HPDE6-E6E7 (cell line): ENCODE measurements at regions not wholly inside any gene's neighbourhood (a gene's known extent, or its start where the extent isn't known, plus 50 kb on each side); places are given as distances from the start of the nearest gene placed in this dataset.
"Not testable (repeated sequence)": the region's sequence is repeated elsewhere in the genome, so short reads cannot be mapped to it uniquely, and the experiment has no call there.

Experiments used
- DNase-seq: peaks from one replicate; pipeline ENCODE4 v3.0.0; 2011; ENCODE audit warnings: missing footprints; ENCODE audit errors: extremely low spot score

GRCh38 chrX:23061116-23061515 is 61.4 kb downstream of the DDX53 start:
- DNase-seq = no peak

GRCh38 chrX:23062359-23062758 is 62.6 kb downstream of the DDX53 start:
- no peak for DNase-seq

- no peak for DNase-seq
Measured at GRCh38 chrX:23066588-23067281, 67.0 kb downstream of the DDX53 start.

- not testable (repeated sequence) for DNase-seq
Measured at GRCh38 chrX:23075461-23075860, 75.7 kb downstream of the DDX53 start.

- DNase-seq = no peak
Measured at GRCh38 chrX:23079347-23079746, 79.6 kb downstream of the DDX53 start.

GRCh38 chrX:23100826-23101225 is 101.1 kb downstream of the DDX53 start:
- DNase-seq = no peak

- DNase-seq = no peak
Measured at GRCh38 chrX:23103546-23103945, 103.8 kb downstream of the DDX53 start.

- DNase-seq = no peak
Measured at GRCh38 chrX:23114241-23114640, 114.5 kb downstream of the DDX53 start.

GRCh38 chrX:23115651-23116050 is 115.9 kb downstream of the DDX53 start:
- no peak for DNase-seq

GRCh38 chrX:23118163-23118562 is 118.4 kb downstream of the DDX53 start:
- no peak for DNase-seq

- no peak for DNase-seq
Measured at GRCh38 chrX:23118890-23119527, 119.2 kb downstream of the DDX53 start.

GRCh38 chrX:23127586-23127985 is 127.8 kb downstream of the DDX53 start:
- no peak for DNase-seq

- no peak for DNase-seq
Measured at GRCh38 chrX:23133551-23133950, 133.8 kb downstream of the DDX53 start.

- no peak for DNase-seq
Measured at GRCh38 chrX:23134136-23134535, 134.4 kb downstream of the DDX53 start.

GRCh38 chrX:23136816-23137215 is 137.1 kb downstream of the DDX53 start:
- DNase-seq = no peak

- DNase-seq = no peak
Measured at GRCh38 chrX:23168291-23168690, 166.4 kb upstream of the PTCHD1 start.

- DNase-seq = no peak
Measured at GRCh38 chrX:23185951-23186350, 148.7 kb upstream of the PTCHD1 start.

- DNase-seq = no peak
Measured at GRCh38 chrX:23187819-23188218, 146.8 kb upstream of the PTCHD1 start.

- no peak for DNase-seq
Measured at GRCh38 chrX:23194885-23195554, 139.6 kb upstream of the PTCHD1 start.

- no peak for DNase-seq
Measured at GRCh38 chrX:23195761-23196160, 138.9 kb upstream of the PTCHD1 start.

- DNase-seq = no peak
Measured at GRCh38 chrX:23201706-23202105, 132.9 kb upstream of the PTCHD1 start.

- DNase-seq = no peak
Measured at GRCh38 chrX:23202326-23202725, 132.3 kb upstream of the PTCHD1 start.

- no peak for DNase-seq
Measured at GRCh38 chrX:23223169-23223568, 111.5 kb upstream of the PTCHD1 start.
